WTC11 (cell line): ENCODE measurements at regions not wholly inside any gene's neighbourhood (a gene's known extent, or its start where the extent isn't known, plus 50 kb on each side); places are given as distances from the start of the nearest gene placed in this dataset.

Experiments
- ATF1 ChIP-seq: sonication (generic); formaldehyde crosslinking; IDR thresholded peaks from 2 replicates; pipeline ENCODE4 v1.8.1; 2023; ENCODE audit warnings: mild to moderate bottlenecking, moderate library complexity, missing genetic modification reagents
- CREB1 ChIP-seq: sonication (generic); formaldehyde crosslinking; IDR thresholded peaks from 2 replicates; pipeline ENCODE4 v1.8.0; 2023; ENCODE audit warnings: mild to moderate bottlenecking, missing genetic modification reagents
- ELF4 ChIP-seq: sonication (generic); formaldehyde crosslinking; IDR thresholded peaks from 2 replicates; pipeline ENCODE4 v1.8.1; 2022; ENCODE audit warnings: low read depth, mild to moderate bottlenecking, moderate library complexity, missing genetic modification reagents
- IRF2 ChIP-seq: sonication (generic); formaldehyde crosslinking; IDR thresholded peaks from 2 replicates; pipeline ENCODE4 v1.8.0; 2022; ENCODE audit warnings: low read depth, missing genetic modification reagents, borderline replicate concordance
- TEAD4 ChIP-seq: sonication (generic); formaldehyde crosslinking; IDR thresholded peaks from 2 replicates; pipeline ENCODE4 v1.8.0; 2022; ENCODE audit warnings: mild to moderate bottlenecking, missing genetic modification reagents
- TP53 ChIP-seq: sonication (generic); formaldehyde crosslinking; IDR thresholded peaks from 2 replicates; pipeline ENCODE4 v1.8.1; 2023; ENCODE audit warnings: mild to moderate bottlenecking, missing genetic modification reagents
- TF ChIP-seq, protein P1 (sequence below): sonication (generic); formaldehyde crosslinking; IDR thresholded peaks from 2 replicates; pipeline ENCODE4 v1.8.0; 2022; ENCODE audit warnings: mild to moderate bottlenecking, missing genetic modification reagents
- TF ChIP-seq, protein P2 (sequence below): sonication (generic); formaldehyde crosslinking; IDR thresholded peaks from 2 replicates; pipeline ENCODE4 v1.8.1; 2022; ENCODE audit warnings: missing genetic modification reagents, borderline replicate concordance
- TF ChIP-seq, protein P3 (sequence below): sonication (generic); formaldehyde crosslinking; conservative IDR thresholded peaks from 2 replicates; pipeline ENCODE4 v1.8.1; 2022; ENCODE audit warnings: mild to moderate bottlenecking, missing genetic modification reagents
- TF ChIP-seq, protein P4 (sequence below): fragments of 250-450 bp; sonication (Bioruptor Pico); IDR thresholded peaks from 2 replicates; pipeline ENCODE4 v1.9.0; 2021; ENCODE audit warnings: mild to moderate bottlenecking, borderline replicate concordance
- TF ChIP-seq, protein P5 (sequence below): fragments of 200-600 bp; IDR thresholded peaks from 2 replicates; pipeline ENCODE4 v1.8.0; 2022; ENCODE audit warnings: antibody characterized with exemption
- TF ChIP-seq, protein P6 (sequence below): sonication (generic); formaldehyde crosslinking; IDR thresholded peaks from 2 replicates; pipeline ENCODE4 v1.8.1; 2022; ENCODE audit warnings: low read depth, missing genetic modification reagents, borderline replicate concordance

DNA sequence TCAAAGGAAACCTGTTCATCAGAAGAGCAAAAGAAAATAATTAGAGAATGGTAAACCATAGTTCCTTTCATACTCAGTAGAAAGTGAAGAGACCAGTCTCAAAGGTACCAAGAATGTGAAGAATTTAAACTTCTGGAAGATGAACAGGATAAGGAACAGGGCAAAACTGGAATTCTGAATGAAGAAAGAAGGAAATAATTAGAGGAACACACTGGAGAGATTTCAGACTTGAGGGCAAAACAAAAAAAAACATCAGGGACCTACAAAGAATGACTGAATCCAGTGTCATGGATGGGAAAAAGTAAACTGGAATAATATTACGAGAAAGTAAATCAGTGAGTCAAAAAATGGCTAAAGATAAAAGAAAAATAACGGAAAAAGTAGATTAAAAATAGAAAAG lies 245.6 kb upstream of the NEIL3 start:
- TF ChIP-seq TP53 (no peak), IRF2 (CRISPR knock-in tag) (no peak), CREB1 (no peak), ATF1 (CRISPR knock-in tag) (no peak), ELF4 (CRISPR knock-in tag) (no peak), TEAD4 (CRISPR knock-in tag) (no peak)
- TF ChIP-seq, protein P1, sequence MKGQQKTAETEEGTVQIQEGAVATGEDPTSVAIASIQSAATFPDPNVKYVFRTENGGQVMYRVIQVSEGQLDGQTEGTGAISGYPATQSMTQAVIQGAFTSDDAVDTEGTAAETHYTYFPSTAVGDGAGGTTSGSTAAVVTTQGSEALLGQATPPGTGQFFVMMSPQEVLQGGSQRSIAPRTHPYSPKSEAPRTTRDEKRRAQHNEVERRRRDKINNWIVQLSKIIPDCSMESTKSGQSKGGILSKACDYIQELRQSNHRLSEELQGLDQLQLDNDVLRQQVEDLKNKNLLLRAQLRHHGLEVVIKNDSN, result no peak
- TF ChIP-seq, protein P2, sequence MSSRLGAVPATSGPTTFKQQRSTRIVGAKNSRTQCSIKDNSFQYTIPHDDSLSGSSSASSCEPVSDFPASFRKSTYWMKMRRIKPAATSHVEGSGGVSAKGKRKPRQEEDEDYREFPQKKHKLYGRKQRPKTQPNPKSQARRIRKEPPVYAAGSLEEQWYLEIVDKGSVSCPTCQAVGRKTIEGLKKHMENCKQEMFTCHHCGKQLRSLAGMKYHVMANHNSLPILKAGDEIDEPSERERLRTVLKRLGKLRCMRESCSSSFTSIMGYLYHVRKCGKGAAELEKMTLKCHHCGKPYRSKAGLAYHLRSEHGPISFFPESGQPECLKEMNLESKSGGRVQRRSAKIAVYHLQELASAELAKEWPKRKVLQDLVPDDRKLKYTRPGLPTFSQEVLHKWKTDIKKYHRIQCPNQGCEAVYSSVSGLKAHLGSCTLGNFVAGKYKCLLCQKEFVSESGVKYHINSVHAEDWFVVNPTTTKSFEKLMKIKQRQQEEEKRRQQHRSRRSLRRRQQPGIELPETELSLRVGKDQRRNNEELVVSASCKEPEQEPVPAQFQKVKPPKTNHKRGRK (CRISPR knock-in tag), result no peak
- TF ChIP-seq, protein P3, sequence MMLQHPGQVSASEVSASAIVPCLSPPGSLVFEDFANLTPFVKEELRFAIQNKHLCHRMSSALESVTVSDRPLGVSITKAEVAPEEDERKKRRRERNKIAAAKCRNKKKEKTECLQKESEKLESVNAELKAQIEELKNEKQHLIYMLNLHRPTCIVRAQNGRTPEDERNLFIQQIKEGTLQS (CRISPR knock-in tag), result no peak
- TF ChIP-seq, protein P4, sequence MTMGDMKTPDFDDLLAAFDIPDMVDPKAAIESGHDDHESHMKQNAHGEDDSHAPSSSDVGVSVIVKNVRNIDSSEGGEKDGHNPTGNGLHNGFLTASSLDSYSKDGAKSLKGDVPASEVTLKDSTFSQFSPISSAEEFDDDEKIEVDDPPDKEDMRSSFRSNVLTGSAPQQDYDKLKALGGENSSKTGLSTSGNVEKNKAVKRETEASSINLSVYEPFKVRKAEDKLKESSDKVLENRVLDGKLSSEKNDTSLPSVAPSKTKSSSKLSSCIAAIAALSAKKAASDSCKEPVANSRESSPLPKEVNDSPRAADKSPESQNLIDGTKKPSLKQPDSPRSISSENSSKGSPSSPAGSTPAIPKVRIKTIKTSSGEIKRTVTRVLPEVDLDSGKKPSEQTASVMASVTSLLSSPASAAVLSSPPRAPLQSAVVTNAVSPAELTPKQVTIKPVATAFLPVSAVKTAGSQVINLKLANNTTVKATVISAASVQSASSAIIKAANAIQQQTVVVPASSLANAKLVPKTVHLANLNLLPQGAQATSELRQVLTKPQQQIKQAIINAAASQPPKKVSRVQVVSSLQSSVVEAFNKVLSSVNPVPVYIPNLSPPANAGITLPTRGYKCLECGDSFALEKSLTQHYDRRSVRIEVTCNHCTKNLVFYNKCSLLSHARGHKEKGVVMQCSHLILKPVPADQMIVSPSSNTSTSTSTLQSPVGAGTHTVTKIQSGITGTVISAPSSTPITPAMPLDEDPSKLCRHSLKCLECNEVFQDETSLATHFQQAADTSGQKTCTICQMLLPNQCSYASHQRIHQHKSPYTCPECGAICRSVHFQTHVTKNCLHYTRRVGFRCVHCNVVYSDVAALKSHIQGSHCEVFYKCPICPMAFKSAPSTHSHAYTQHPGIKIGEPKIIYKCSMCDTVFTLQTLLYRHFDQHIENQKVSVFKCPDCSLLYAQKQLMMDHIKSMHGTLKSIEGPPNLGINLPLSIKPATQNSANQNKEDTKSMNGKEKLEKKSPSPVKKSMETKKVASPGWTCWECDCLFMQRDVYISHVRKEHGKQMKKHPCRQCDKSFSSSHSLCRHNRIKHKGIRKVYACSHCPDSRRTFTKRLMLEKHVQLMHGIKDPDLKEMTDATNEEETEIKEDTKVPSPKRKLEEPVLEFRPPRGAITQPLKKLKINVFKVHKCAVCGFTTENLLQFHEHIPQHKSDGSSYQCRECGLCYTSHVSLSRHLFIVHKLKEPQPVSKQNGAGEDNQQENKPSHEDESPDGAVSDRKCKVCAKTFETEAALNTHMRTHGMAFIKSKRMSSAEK (CRISPR knock-in tag), result no peak
- TF ChIP-seq, protein P5, sequence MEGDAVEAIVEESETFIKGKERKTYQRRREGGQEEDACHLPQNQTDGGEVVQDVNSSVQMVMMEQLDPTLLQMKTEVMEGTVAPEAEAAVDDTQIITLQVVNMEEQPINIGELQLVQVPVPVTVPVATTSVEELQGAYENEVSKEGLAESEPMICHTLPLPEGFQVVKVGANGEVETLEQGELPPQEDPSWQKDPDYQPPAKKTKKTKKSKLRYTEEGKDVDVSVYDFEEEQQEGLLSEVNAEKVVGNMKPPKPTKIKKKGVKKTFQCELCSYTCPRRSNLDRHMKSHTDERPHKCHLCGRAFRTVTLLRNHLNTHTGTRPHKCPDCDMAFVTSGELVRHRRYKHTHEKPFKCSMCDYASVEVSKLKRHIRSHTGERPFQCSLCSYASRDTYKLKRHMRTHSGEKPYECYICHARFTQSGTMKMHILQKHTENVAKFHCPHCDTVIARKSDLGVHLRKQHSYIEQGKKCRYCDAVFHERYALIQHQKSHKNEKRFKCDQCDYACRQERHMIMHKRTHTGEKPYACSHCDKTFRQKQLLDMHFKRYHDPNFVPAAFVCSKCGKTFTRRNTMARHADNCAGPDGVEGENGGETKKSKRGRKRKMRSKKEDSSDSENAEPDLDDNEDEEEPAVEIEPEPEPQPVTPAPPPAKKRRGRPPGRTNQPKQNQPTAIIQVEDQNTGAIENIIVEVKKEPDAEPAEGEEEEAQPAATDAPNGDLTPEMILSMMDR, result no peak
- TF ChIP-seq, protein P6, sequence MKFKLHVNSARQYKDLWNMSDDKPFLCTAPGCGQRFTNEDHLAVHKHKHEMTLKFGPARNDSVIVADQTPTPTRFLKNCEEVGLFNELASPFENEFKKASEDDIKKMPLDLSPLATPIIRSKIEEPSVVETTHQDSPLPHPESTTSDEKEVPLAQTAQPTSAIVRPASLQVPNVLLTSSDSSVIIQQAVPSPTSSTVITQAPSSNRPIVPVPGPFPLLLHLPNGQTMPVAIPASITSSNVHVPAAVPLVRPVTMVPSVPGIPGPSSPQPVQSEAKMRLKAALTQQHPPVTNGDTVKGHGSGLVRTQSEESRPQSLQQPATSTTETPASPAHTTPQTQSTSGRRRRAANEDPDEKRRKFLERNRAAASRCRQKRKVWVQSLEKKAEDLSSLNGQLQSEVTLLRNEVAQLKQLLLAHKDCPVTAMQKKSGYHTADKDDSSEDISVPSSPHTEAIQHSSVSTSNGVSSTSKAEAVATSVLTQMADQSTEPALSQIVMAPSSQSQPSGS (CRISPR knock-in tag), result no peak
